Liver (tissue), 8 donors: ENCODE measurements at regions not wholly inside any gene's neighbourhood (a gene's known extent, or its start where the extent isn't known, plus 50 kb on each side); places are given as distances from the start of the nearest gene placed in this dataset.

Experiments
- DNase-seq: peaks from one replicate; pipeline ENCODE4 v3.0.0-alpha.2; 2017; ENCODE audit warnings: low spot score
- H3K27ac ChIP-seq, 2 donors: one replicate each; pipeline ENCODE4 v1.7.0; 2013; ENCODE audit warnings: inconsistent platforms in 2 of 2, low read length in 2 of 2, control low read depth in 1 of 2, low read depth in 1 of 2, mild to moderate bottlenecking in 1 of 2
- H3K27me3 ChIP-seq, 4 donors: one replicate each; pipeline versions ENCODE4 v1.6.1 to v1.7.0; 2013; ENCODE audit warnings: low read length in 3 of 4, inconsistent platforms in 1 of 4, mild to moderate bottlenecking in 1 of 4, moderate library complexity in 1 of 4; ENCODE audit not compliant: control insufficient read depth in 4 of 4, insufficient read depth in 4 of 4
- H3K36me3 ChIP-seq, 4 donors: one replicate each; pipeline versions ENCODE4 v1.6.1 to v1.7.0; 2013; ENCODE audit warnings: low read length in 3 of 4, mild to moderate bottlenecking in 3 of 4, low read depth in 1 of 4, moderate library complexity in 1 of 4; ENCODE audit not compliant: control insufficient read depth in 4 of 4, insufficient read depth in 3 of 4
- H3K4me1 ChIP-seq, 4 donors: one replicate each; pipeline versions ENCODE4 v1.6.1 to v1.7.0; 2013; ENCODE audit warnings: low read length in 3 of 4, mild to moderate bottlenecking in 3 of 4, moderate library complexity in 1 of 4; ENCODE audit not compliant: control insufficient read depth in 4 of 4, insufficient read depth in 4 of 4
- H3K4me3 ChIP-seq, 3 donors: one replicate each; pipeline versions ENCODE4 v1.6.1 to v1.7.0; 2013; ENCODE audit warnings: low read length in 3 of 3, control low read depth in 1 of 3, low read depth in 1 of 3, mild to moderate bottlenecking in 1 of 3
- H3K9ac ChIP-seq, 2 donors: one replicate each; pipeline ENCODE4 v1.7.0; 2013; ENCODE audit warnings: low read length in 2 of 2, mild to moderate bottlenecking in 2 of 2, moderate library complexity in 2 of 2, control low read depth in 1 of 2, low read depth in 1 of 2
- H3K9me3 ChIP-seq, 4 donors: one replicate each; pipeline versions ENCODE4 v1.6.1 to v1.7.0; 2013; ENCODE audit warnings: low read length in 3 of 4; ENCODE audit not compliant: control insufficient read depth in 4 of 4
- EGR1 ChIP-seq, 2 donors: IDR thresholded peaks; 2 replicates each; pipeline ENCODE4 v1.6.1; 2016 to 2018; ENCODE audit warnings: antibody characterized with exemption in 2 of 2, low read depth in 2 of 2
- FOXA1 ChIP-seq: IDR thresholded peaks from 2 replicates; pipeline ENCODE4 v1.6.1; 2016; ENCODE audit warnings: antibody characterized with exemption
- FOXA2 ChIP-seq: IDR thresholded peaks from 2 replicates; pipeline ENCODE4 v1.6.1; 2016; ENCODE audit warnings: antibody characterized with exemption
- GABPA ChIP-seq, 2 donors: IDR thresholded peaks in 1 of 2; conservative IDR thresholded peaks in 1 of 2; 2 replicates each; pipeline ENCODE4 v1.6.1; 2016; ENCODE audit warnings: antibody characterized with exemption in 2 of 2, mild to moderate bottlenecking in 1 of 2, moderate library complexity in 1 of 2
- HNF4A ChIP-seq, 2 donors: conservative IDR thresholded peaks; 2 replicates each; pipeline ENCODE4 v1.6.1; 2016; ENCODE audit warnings: antibody characterized with exemption in 2 of 2, mild to moderate bottlenecking in 2 of 2
- HNF4G ChIP-seq: IDR thresholded peaks from 2 replicates; pipeline ENCODE4 v1.6.1; 2016; ENCODE audit warnings: antibody characterized with exemption
- JUND ChIP-seq, 2 donors: IDR thresholded peaks; 2 replicates each; pipeline ENCODE4 v1.6.1; 2016; ENCODE audit warnings: antibody characterized with exemption in 2 of 2
- NR2F2 ChIP-seq: IDR thresholded peaks from 2 replicates; pipeline ENCODE4 v1.6.1; 2016; ENCODE audit warnings: antibody characterized with exemption
- RAD21 ChIP-seq, 2 donors: IDR thresholded peaks; 2 replicates each; pipeline ENCODE4 v1.6.1; 2016; ENCODE audit warnings: antibody characterized with exemption in 2 of 2, mild to moderate bottlenecking in 2 of 2
- RXRA ChIP-seq, 2 donors: IDR thresholded peaks; 2 replicates each; pipeline ENCODE4 v1.6.1; 2017 to 2018; ENCODE audit warnings: antibody characterized with exemption in 2 of 2, mild to moderate bottlenecking in 1 of 2
- SP1 ChIP-seq: IDR thresholded peaks from 2 replicates; pipeline ENCODE4 v1.6.1; 2018; ENCODE audit warnings: antibody characterized with exemption, mild to moderate bottlenecking
- TAF1 ChIP-seq: conservative IDR thresholded peaks from 2 replicates; pipeline ENCODE4 v1.6.1; 2016; ENCODE audit warnings: antibody characterized with exemption, mild to moderate bottlenecking
- YY1 ChIP-seq: IDR thresholded peaks from 2 replicates; pipeline ENCODE4 v1.6.1; 2016; ENCODE audit warnings: antibody characterized with exemption, mild to moderate bottlenecking
- WGBS: extraction: QIAGEN DNeasy Blood & Tissue Kit; methylation state at CpG from one replicate; pipeline ENCODE4 v1.1.7; 2013; 5-methylcytosine and 5-hydroxymethylcytosine counted together
- TF ChIP-seq, protein P1 (sequence below): IDR thresholded peaks from 2 replicates; pipeline ENCODE4 v1.6.1; 2016; ENCODE audit warnings: antibody characterized with exemption
- TF ChIP-seq, protein P2 (sequence below): IDR thresholded peaks from 2 replicates; pipeline ENCODE4 v1.6.1; 2016; ENCODE audit warnings: antibody characterized with exemption
- TF ChIP-seq, protein P3 (sequence below): IDR thresholded peaks from 2 replicates; pipeline ENCODE4 v1.6.1; 2016; ENCODE audit warnings: antibody characterized with exemption, mild to moderate bottlenecking
- TF ChIP-seq, protein P4 (sequence below): fragments of 150-350 bp; IDR thresholded peaks from 2 replicates; pipeline ENCODE4 v1.5.1; 2017; ENCODE audit warnings: improper control_type of control experiment, low read depth, low read length; ENCODE audit not compliant: missing input control
- TF ChIP-seq, protein P5 (sequence below): IDR thresholded peaks from 2 replicates; pipeline ENCODE4 v1.6.1; 2016; ENCODE audit warnings: antibody characterized with exemption
- donor health status: healthy.
- donor health status: healthy.
- donor health status: healthy.
- donor health status: healthy.
- donor health status: healthy.

DNA sequence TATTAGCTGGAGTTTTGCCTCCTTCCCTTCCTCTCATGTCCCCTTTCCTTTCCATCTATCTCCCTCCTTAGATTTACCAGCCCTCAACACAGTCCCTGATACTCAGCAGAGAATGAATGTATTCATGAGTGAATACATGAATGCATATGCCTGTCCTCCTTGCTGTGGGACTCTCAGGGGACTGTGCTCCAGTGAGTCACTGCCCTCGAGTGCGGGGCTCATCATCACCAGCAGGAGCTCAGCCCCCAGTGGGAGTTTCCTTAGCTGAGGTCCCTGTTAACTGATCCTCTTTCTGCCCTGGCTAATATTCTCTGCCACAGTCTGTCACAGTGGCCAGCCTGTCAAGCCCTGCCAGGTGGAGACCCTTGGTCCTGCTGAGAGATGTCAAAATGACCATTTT, 104.9 kb upstream of the LHCGR start:
- WGBS, result 63% methylated on average over 2 of the region's 2 CpGs
- Histone ChIP-seq H3K4me3 (no peak overlapping the region), H3K27ac (no peak overlapping the region), H3K4me1 (no peaks in the 10 kb centered on the region), H3K27me3 (no peaks in the 10 kb centered on the region), H3K36me3 (no peaks in the 10 kb centered on the region), H3K9me3 (no peaks in the 10 kb centered on the region), H3K9ac (no peak overlapping the region)
- no peak for TF ChIP-seq HNF4G
- no peak for DNase-seq

DNA sequence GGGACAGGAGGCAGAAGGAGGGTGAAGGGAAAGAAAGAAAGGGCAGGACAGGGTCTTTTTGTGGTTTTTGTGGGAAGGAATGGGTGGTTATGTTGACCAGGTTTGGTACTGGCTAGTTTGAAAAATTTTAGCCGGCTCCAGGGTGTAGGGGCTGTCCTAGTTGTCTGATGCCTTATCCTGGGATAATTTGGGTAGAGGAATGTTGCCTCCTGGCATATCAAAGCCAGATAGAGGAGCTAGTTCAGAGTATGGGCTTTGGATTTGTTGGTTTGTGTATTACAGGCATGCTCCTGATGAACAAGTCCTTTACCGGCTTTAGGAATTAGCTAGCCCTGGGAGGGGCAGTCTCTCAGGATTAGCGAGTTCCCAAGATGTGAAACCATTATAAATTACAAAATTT, 101.1 kb upstream of the LHCGR start:
- Histone ChIP-seq H3K27ac (no peak overlapping the region), H3K9me3 (no peaks in the 10 kb centered on the region), H3K27me3 (no peaks in the 10 kb centered on the region), H3K4me3 (no peak overlapping the region), H3K4me1 (no peaks in the 10 kb centered on the region), H3K9ac (no peak overlapping the region), H3K36me3 (no peaks in the 10 kb centered on the region)
- TF ChIP-seq, protein P1, sequence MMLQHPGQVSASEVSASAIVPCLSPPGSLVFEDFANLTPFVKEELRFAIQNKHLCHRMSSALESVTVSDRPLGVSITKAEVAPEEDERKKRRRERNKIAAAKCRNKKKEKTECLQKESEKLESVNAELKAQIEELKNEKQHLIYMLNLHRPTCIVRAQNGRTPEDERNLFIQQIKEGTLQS, result no peak
- TF ChIP-seq RXRA (IDR thresholded peaks at IDR 0.05) (no peak), EGR1 (IDR thresholded peaks at IDR 0.05; ENCODE audit: low read depth in 2 of 2) (no peak), HNF4A (conservative IDR thresholded peaks at IDR 0.05) (no peak), TAF1 (no peak), YY1 (no peak), SP1 (no peak), FOXA2 (no peak), RAD21 (IDR thresholded peaks at IDR 0.05) (no peak), NR2F2 (no peak), JUND (IDR thresholded peaks at IDR 0.05) (no peak), HNF4G (no peak), FOXA1 (no peak), GABPA (IDR thresholded peaks at IDR 0.05 in 1 of 2, conservative IDR thresholded peaks at IDR 0.05 in 1 of 2) (no peak)
- TF ChIP-seq, protein P2, sequence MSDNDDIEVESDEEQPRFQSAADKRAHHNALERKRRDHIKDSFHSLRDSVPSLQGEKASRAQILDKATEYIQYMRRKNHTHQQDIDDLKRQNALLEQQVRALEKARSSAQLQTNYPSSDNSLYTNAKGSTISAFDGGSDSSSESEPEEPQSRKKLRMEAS, result no peak
- TF ChIP-seq, protein P3, sequence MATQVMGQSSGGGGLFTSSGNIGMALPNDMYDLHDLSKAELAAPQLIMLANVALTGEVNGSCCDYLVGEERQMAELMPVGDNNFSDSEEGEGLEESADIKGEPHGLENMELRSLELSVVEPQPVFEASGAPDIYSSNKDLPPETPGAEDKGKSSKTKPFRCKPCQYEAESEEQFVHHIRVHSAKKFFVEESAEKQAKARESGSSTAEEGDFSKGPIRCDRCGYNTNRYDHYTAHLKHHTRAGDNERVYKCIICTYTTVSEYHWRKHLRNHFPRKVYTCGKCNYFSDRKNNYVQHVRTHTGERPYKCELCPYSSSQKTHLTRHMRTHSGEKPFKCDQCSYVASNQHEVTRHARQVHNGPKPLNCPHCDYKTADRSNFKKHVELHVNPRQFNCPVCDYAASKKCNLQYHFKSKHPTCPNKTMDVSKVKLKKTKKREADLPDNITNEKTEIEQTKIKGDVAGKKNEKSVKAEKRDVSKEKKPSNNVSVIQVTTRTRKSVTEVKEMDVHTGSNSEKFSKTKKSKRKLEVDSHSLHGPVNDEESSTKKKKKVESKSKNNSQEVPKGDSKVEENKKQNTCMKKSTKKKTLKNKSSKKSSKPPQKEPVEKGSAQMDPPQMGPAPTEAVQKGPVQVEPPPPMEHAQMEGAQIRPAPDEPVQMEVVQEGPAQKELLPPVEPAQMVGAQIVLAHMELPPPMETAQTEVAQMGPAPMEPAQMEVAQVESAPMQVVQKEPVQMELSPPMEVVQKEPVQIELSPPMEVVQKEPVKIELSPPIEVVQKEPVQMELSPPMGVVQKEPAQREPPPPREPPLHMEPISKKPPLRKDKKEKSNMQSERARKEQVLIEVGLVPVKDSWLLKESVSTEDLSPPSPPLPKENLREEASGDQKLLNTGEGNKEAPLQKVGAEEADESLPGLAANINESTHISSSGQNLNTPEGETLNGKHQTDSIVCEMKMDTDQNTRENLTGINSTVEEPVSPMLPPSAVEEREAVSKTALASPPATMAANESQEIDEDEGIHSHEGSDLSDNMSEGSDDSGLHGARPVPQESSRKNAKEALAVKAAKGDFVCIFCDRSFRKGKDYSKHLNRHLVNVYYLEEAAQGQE, result no peak
- TF ChIP-seq, protein P4, sequence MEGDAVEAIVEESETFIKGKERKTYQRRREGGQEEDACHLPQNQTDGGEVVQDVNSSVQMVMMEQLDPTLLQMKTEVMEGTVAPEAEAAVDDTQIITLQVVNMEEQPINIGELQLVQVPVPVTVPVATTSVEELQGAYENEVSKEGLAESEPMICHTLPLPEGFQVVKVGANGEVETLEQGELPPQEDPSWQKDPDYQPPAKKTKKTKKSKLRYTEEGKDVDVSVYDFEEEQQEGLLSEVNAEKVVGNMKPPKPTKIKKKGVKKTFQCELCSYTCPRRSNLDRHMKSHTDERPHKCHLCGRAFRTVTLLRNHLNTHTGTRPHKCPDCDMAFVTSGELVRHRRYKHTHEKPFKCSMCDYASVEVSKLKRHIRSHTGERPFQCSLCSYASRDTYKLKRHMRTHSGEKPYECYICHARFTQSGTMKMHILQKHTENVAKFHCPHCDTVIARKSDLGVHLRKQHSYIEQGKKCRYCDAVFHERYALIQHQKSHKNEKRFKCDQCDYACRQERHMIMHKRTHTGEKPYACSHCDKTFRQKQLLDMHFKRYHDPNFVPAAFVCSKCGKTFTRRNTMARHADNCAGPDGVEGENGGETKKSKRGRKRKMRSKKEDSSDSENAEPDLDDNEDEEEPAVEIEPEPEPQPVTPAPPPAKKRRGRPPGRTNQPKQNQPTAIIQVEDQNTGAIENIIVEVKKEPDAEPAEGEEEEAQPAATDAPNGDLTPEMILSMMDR, result no peak
- TF ChIP-seq, protein P5, sequence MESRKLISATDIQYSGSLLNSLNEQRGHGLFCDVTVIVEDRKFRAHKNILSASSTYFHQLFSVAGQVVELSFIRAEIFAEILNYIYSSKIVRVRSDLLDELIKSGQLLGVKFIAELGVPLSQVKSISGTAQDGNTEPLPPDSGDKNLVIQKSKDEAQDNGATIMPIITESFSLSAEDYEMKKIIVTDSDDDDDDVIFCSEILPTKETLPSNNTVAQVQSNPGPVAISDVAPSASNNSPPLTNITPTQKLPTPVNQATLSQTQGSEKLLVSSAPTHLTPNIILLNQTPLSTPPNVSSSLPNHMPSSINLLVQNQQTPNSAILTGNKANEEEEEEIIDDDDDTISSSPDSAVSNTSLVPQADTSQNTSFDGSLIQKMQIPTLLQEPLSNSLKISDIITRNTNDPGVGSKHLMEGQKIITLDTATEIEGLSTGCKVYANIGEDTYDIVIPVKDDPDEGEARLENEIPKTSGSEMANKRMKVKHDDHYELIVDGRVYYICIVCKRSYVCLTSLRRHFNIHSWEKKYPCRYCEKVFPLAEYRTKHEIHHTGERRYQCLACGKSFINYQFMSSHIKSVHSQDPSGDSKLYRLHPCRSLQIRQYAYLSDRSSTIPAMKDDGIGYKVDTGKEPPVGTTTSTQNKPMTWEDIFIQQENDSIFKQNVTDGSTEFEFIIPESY, result no peak
- 75% methylated on average over 3 of the region's 3 CpGs for WGBS
- no peak for DNase-seq
